SK-N-SH (cell line): ENCODE measurements at regions not wholly inside any gene's neighbourhood (a gene's known extent, or its start where the extent isn't known, plus 50 kb on each side); places are given as distances from the start of the nearest gene placed in this dataset.

Source experiments
- CTCF ChIA-PET: fragments of 300-600, 350-600 bp; formaldehyde crosslinking; extraction: SDS; loops from one replicate; lab custom pipeline; 2021; lab: Yijun Ruan, JAX
- POLR2A ChIA-PET: fragments of 350-600 bp; sonication (Branson Sonifier 250); formaldehyde crosslinking; extraction: SDS; loops from one replicate; lab custom pipeline; 2020; ENCODE audit warnings: antibody characterized with exemption, inconsistent platforms; lab: Yijun Ruan, JAX
- DNase-seq: peaks from one replicate; pipeline ENCODE4 v3.0.0; 2012
- H2AFZ ChIP-seq: fragments of 200-600 bp; sonication (generic); 2 replicates; pipeline ENCODE4 v1.8.1; 2016; ENCODE audit warnings: antibody characterized with exemption, mild to moderate bottlenecking, low read depth
- H3F3A ChIP-seq: fragments of 200-600 bp; sonication (generic); replicated peaks from 2 replicates; pipeline ENCODE3; 2016; ENCODE audit warnings: antibody characterized with exemption, mild to moderate bottlenecking; ENCODE audit not compliant: insufficient read depth
- H3K27ac ChIP-seq, 2 experiments: fragments of 200-500 bp in 1 of 2; fragments of 200-600 bp in 1 of 2; sonication (Bioruptor generic) in 1 of 2; sonication (generic), shearing (Covaris generic) in 1 of 2; 2 replicates each; pipeline versions ENCODE4 v1.5.1 to v1.6.1; 2014 to 2016; ENCODE audit warnings: low read depth in 2 of 2, inconsistent platforms in 1 of 2, low read length in 1 of 2, mild to moderate bottlenecking in 1 of 2, mixed read lengths in 1 of 2
- H3K27me3 ChIP-seq: fragments of 200-600 bp; sonication (generic), shearing (Covaris generic); 2 replicates; pipeline ENCODE4 v1.6.1; 2016; ENCODE audit warnings: mixed run types; ENCODE audit not compliant: insufficient read depth
- H3K36me3 ChIP-seq, 2 experiments: fragments of 200-500 bp in 1 of 2; fragments of 200-600 bp in 1 of 2; sonication (Bioruptor generic) in 1 of 2; sonication (generic) in 1 of 2; replicated peaks in 1 of 2; 2 replicates each; pipeline versions ENCODE3 to v1.5.1; 2014 to 2016; ENCODE audit warnings: low read length in 1 of 2, mild to moderate bottlenecking in 1 of 2; ENCODE audit not compliant: insufficient read depth in 2 of 2, control insufficient read depth in 1 of 2
- H3K4me1 ChIP-seq, 2 experiments: fragments of 200-500 bp in 1 of 2; fragments of 200-600 bp in 1 of 2; sonication (Bioruptor generic) in 1 of 2; sonication (generic), shearing (Covaris generic) in 1 of 2; 2 replicates each; pipeline versions ENCODE4 v1.5.1 to v1.6.1; 2014 to 2016; ENCODE audit warnings: low read depth in 1 of 2, low read length in 1 of 2, mixed run types in 1 of 2; ENCODE audit not compliant: insufficient read depth in 2 of 2, control insufficient read depth in 1 of 2
- H3K4me2 ChIP-seq: fragments of 200-600 bp; sonication (generic), shearing (Covaris generic); 2 replicates; pipeline ENCODE4 v1.6.1; 2017; ENCODE audit warnings: mixed run types
- H3K4me3 ChIP-seq, 2 experiments: fragments of 200-500 bp in 1 of 2; fragments of 200-600 bp in 1 of 2; sonication (Bioruptor generic) in 1 of 2; sonication (generic), shearing (Covaris generic) in 1 of 2; 2 replicates each; pipeline versions ENCODE4 v1.5.1 to v1.8.1; 2014 to 2016; ENCODE audit warnings: low read depth in 2 of 2, inconsistent platforms in 1 of 2, low read length in 1 of 2, mild to moderate bottlenecking in 1 of 2, mixed read lengths in 1 of 2, moderate library complexity in 1 of 2
- H3K79me2 ChIP-seq: fragments of 200-600 bp; sonication (generic); 2 replicates; pipeline ENCODE4 v1.8.1; 2017; ENCODE audit warnings: mild to moderate bottlenecking; ENCODE audit not compliant: insufficient read depth
- H3K9ac ChIP-seq: fragments of 200-600 bp; sonication (generic); 2 replicates; pipeline ENCODE4 v1.6.1; 2017; ENCODE audit warnings: mixed run types
- H3K9me2 ChIP-seq: fragments of 200-600 bp; sonication (generic); 2 replicates; pipeline ENCODE4 v1.6.1; 2017; ENCODE audit warnings: mixed run types
- H3K9me3 ChIP-seq: fragments of 200-600 bp; sonication (generic); 2 replicates; pipeline ENCODE4 v1.6.1; 2017; ENCODE audit warnings: mixed run types, mild to moderate bottlenecking, moderate library complexity
- H4K20me1 ChIP-seq: fragments of 200-600 bp; sonication (generic); 2 replicates; pipeline ENCODE4 v1.6.1; 2017; ENCODE audit warnings: mild to moderate bottlenecking, mixed run types; ENCODE audit not compliant: insufficient read depth
- CHD2 ChIP-seq: fragments of 150-350 bp; IDR thresholded peaks from 2 replicates; pipeline ENCODE4 v1.6.1; 2018; ENCODE audit warnings: low read length; ENCODE audit not compliant: partially characterized antibody
- ELF1 ChIP-seq: IDR thresholded peaks from 2 replicates; pipeline ENCODE4 v1.4.0; 2012
- EZH2phosphoT487 ChIP-seq: fragments of 200-600 bp; sonication (generic); IDR thresholded peaks from 2 replicates; pipeline ENCODE4 v1.6.1; 2017; ENCODE audit warnings: low read depth, mixed run types, mild to moderate bottlenecking, antibody characterized with exemption, moderate library complexity, borderline replicate concordance
- FOSL2 ChIP-seq: IDR thresholded peaks from 2 replicates; pipeline ENCODE4 v1.4.0; 2012; ENCODE audit warnings: low read depth, mild to moderate bottlenecking, moderate library complexity, borderline replicate concordance
- FOXM1 ChIP-seq: IDR thresholded peaks from 2 replicates; pipeline ENCODE4 v1.4.0; 2012; ENCODE audit warnings: low read depth, mild to moderate bottlenecking
- JUND ChIP-seq: IDR thresholded peaks from 2 replicates; pipeline ENCODE4 v1.4.0; 2012
- MEF2A ChIP-seq: IDR thresholded peaks from 2 replicates; pipeline ENCODE4 v1.4.0; 2012; ENCODE audit warnings: low read depth, borderline replicate concordance
- MXI1 ChIP-seq: IDR thresholded peaks from 2 replicates; pipeline ENCODE4 v1.6.1; 2012; ENCODE audit warnings: mild to moderate bottlenecking, low read depth, low read length, improper control_type of control experiment
- NFIC ChIP-seq: IDR thresholded peaks from 2 replicates; pipeline ENCODE4 v1.4.0; 2012; ENCODE audit warnings: borderline replicate concordance
- NRF1 ChIP-seq: IDR thresholded peaks from 2 replicates; pipeline ENCODE4 v1.6.1; 2012; ENCODE audit warnings: low read depth, mild to moderate bottlenecking, low read length
- RAD21 ChIP-seq: IDR thresholded peaks from 2 replicates; pipeline ENCODE4 v1.6.1; 2012; ENCODE audit warnings: mild to moderate bottlenecking, low read length
- RFX5 ChIP-seq: IDR thresholded peaks from 2 replicates; pipeline ENCODE4 v1.6.1; 2012; ENCODE audit warnings: mild to moderate bottlenecking, improper control_type of control experiment, low read length
- RXRA ChIP-seq: IDR thresholded peaks from 2 replicates; pipeline ENCODE4 v1.4.0; 2012; ENCODE audit warnings: low read depth, mild to moderate bottlenecking, borderline replicate concordance
- SIN3A ChIP-seq: IDR thresholded peaks from 2 replicates; pipeline ENCODE4 v1.6.1; 2012; ENCODE audit warnings: low read depth, mild to moderate bottlenecking, low read length, moderate library complexity, borderline replicate concordance
- SMC3 ChIP-seq: IDR thresholded peaks from 2 replicates; pipeline ENCODE4 v1.6.1; 2012; ENCODE audit warnings: low read depth, low read length, improper control_type of control experiment
- TAF1 ChIP-seq: IDR thresholded peaks from 2 replicates; pipeline ENCODE4 v1.6.1; 2012; ENCODE audit warnings: low read depth, mild to moderate bottlenecking, low read length, moderate library complexity, borderline replicate concordance
- TCF12 ChIP-seq: IDR thresholded peaks from 2 replicates; pipeline ENCODE4 v1.4.0; 2012
- WGBS: methylation state at CpG from one replicate; pipeline ENCODE4 v1.1.6; 2017; ENCODE audit warnings: low lambda C conversion rate; 5-methylcytosine and 5-hydroxymethylcytosine counted together
- TF ChIP-seq, protein P1 (sequence below): IDR thresholded peaks from 2 replicates; pipeline ENCODE4 v1.6.1; 2012; ENCODE audit warnings: mild to moderate bottlenecking, low read depth, low read length, moderate library complexity
- TF ChIP-seq, protein P2 (sequence below): IDR thresholded peaks from 2 replicates; pipeline ENCODE4 v1.4.0; 2012; ENCODE audit warnings: low read depth
- TF ChIP-seq, protein P3 (sequence below): fragments of 150-350 bp; IDR thresholded peaks from 2 replicates; pipeline ENCODE4 v1.6.1; 2016; ENCODE audit warnings: mild to moderate bottlenecking, low read depth, low read length
- TF ChIP-seq, protein P4 (sequence below): IDR thresholded peaks from 2 replicates; pipeline ENCODE4 v1.4.0; 2012; ENCODE audit warnings: low read depth, borderline replicate concordance
- TF ChIP-seq, protein P5 (sequence below): IDR thresholded peaks from 2 replicates; pipeline ENCODE4; 2012

DNA sequence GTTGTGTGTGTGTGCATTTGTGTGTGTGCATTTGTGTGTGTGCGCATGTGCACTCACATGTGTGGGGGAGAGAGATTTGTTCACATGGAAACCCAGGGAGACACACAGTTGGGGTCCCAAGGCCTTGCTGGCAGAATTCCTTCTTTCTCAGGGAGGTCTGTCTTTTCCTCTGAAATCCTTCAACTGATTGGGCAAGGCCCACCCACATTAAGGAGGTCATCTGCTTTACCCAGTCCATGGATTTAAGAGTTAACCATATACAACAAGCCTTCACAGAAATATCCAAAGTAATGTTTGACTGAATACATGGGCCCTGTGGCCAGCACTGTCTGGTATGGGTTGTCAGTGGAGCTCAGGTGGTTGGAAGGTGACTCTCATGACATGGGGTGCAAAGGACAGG lies 641.4 kb downstream of the BRD1 start:
- WGBS = 38% methylated on average over 1 of the region's 1 CpG
- DNase-seq = no peak
- no peak overlapping the region for H2AFZ ChIP-seq
- no peak overlapping the region for H3K4me2 ChIP-seq
- no peak overlapping the region for H3K9ac ChIP-seq
- POLR2A ChIA-PET = no interaction called here
- no peaks in the 10 kb centered on the region for H3K36me3 ChIP-seq
- no peak for TF ChIP-seq CHD2
- no peak for TF ChIP-seq EZH2phosphoT487
- TF ChIP-seq RXRA = no peak
- TF ChIP-seq, protein P1, sequence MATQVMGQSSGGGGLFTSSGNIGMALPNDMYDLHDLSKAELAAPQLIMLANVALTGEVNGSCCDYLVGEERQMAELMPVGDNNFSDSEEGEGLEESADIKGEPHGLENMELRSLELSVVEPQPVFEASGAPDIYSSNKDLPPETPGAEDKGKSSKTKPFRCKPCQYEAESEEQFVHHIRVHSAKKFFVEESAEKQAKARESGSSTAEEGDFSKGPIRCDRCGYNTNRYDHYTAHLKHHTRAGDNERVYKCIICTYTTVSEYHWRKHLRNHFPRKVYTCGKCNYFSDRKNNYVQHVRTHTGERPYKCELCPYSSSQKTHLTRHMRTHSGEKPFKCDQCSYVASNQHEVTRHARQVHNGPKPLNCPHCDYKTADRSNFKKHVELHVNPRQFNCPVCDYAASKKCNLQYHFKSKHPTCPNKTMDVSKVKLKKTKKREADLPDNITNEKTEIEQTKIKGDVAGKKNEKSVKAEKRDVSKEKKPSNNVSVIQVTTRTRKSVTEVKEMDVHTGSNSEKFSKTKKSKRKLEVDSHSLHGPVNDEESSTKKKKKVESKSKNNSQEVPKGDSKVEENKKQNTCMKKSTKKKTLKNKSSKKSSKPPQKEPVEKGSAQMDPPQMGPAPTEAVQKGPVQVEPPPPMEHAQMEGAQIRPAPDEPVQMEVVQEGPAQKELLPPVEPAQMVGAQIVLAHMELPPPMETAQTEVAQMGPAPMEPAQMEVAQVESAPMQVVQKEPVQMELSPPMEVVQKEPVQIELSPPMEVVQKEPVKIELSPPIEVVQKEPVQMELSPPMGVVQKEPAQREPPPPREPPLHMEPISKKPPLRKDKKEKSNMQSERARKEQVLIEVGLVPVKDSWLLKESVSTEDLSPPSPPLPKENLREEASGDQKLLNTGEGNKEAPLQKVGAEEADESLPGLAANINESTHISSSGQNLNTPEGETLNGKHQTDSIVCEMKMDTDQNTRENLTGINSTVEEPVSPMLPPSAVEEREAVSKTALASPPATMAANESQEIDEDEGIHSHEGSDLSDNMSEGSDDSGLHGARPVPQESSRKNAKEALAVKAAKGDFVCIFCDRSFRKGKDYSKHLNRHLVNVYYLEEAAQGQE = no peak
- no peak for TF ChIP-seq ELF1
- TF ChIP-seq, protein P2, sequence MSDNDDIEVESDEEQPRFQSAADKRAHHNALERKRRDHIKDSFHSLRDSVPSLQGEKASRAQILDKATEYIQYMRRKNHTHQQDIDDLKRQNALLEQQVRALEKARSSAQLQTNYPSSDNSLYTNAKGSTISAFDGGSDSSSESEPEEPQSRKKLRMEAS = no peak
- no peak for TF ChIP-seq FOXM1
- TF ChIP-seq RAD21 = no peak
- TF ChIP-seq SIN3A = no peak
- H3K4me3 ChIP-seq = no peak overlapping the region
- no peaks in the 10 kb centered on the region for H3F3A ChIP-seq
- no peak overlapping the region for H3K27ac ChIP-seq
- H4K20me1 ChIP-seq = no peaks in the 10 kb centered on the region
- no peaks in the 10 kb centered on the region for H3K9me2 ChIP-seq
- H3K79me2 ChIP-seq = no peaks in the 10 kb centered on the region
- CTCF ChIA-PET = interaction anchor here (1.0 kb wide), 1 partner anchor 41 kb away, joined by 3 read pairs; no protein-coding TSS in a partner anchor
- peaks cover 0 to 4% of the 10 kb centered on the region in 2 experiments; a peak in 1 of 4 replicates for H3K4me1 ChIP-seq
- H3K9me3 ChIP-seq = no peaks in the 10 kb centered on the region
- H3K27me3 ChIP-seq = no peaks in the 10 kb centered on the region; the same call in 1 of the 2 replicates

DNA sequence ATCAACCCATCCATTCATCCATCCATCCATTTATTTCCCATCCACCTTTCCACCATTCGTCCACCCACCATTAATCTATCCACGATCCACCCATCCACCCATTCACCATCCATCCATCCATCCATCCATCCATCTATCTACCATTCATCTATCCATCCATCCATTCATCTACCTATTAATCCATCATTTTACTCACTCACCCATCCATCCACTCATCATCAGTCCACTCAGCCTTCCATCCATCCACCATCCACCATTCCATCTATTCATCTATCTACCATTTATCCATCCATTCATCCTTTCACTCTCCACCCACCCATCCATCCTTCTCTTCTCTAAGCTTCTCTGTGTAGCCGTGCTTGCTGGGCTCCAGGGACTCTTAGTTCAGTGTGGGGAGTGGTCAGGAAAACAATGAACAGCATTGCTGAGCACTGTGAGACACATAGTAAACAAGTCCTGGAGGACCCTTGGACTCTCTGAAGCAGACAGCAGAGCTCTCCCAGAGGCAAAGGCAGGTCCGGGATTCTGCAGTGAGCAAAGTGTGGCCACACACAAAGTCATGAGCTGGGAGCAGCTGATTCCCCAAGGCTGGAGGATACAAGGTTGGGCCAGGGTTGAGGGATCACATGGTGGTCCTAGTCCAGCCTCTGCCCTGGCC lies 642.2 kb downstream of the BRD1 start:
- DNase-seq = no peak
- H3K4me2 ChIP-seq = no peak overlapping the region
- no peak overlapping the region for H2AFZ ChIP-seq
- no peaks in the 10 kb centered on the region for H3K79me2 ChIP-seq
- H3K9me2 ChIP-seq = no peaks in the 10 kb centered on the region
- H4K20me1 ChIP-seq = no peaks in the 10 kb centered on the region
- H3K27me3 ChIP-seq = no peaks in the 10 kb centered on the region; the same call in 1 of the 2 replicates
- POLR2A ChIA-PET = no interaction called here
- 10% methylated on average over 3 of the region's 4 CpGs for WGBS
- peaks cover 0 to 4% of the 10 kb centered on the region in 2 experiments; a peak in 1 of 4 replicates for H3K4me1 ChIP-seq
- no peak overlapping the region for H3K9ac ChIP-seq
- H3K36me3 ChIP-seq = no peaks in the 10 kb centered on the region
- CTCF ChIA-PET = no interaction called here
- H3K4me3 ChIP-seq = no peak overlapping the region
- no peak overlapping the region for H3K27ac ChIP-seq
- H3F3A ChIP-seq = no peaks in the 10 kb centered on the region
- TF ChIP-seq TAF1 (no peak), NFIC (no peak), NRF1 (no peak), JUND (no peak), FOSL2 (no peak), FOXM1 (no peak), CHD2 (no peak), MEF2A (no peak), EZH2phosphoT487 (no peak), MXI1 (no peak), SMC3 (no peak), TCF12 (no peak), RFX5 (no peak), ELF1 (no peak), SIN3A (no peak)
- TF ChIP-seq, protein P3, sequence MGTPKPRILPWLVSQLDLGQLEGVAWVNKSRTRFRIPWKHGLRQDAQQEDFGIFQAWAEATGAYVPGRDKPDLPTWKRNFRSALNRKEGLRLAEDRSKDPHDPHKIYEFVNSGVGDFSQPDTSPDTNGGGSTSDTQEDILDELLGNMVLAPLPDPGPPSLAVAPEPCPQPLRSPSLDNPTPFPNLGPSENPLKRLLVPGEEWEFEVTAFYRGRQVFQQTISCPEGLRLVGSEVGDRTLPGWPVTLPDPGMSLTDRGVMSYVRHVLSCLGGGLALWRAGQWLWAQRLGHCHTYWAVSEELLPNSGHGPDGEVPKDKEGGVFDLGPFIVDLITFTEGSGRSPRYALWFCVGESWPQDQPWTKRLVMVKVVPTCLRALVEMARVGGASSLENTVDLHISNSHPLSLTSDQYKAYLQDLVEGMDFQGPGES = no peak
- TF ChIP-seq, protein P4, sequence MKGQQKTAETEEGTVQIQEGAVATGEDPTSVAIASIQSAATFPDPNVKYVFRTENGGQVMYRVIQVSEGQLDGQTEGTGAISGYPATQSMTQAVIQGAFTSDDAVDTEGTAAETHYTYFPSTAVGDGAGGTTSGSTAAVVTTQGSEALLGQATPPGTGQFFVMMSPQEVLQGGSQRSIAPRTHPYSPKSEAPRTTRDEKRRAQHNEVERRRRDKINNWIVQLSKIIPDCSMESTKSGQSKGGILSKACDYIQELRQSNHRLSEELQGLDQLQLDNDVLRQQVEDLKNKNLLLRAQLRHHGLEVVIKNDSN = no peak
- TF ChIP-seq, protein P5, sequence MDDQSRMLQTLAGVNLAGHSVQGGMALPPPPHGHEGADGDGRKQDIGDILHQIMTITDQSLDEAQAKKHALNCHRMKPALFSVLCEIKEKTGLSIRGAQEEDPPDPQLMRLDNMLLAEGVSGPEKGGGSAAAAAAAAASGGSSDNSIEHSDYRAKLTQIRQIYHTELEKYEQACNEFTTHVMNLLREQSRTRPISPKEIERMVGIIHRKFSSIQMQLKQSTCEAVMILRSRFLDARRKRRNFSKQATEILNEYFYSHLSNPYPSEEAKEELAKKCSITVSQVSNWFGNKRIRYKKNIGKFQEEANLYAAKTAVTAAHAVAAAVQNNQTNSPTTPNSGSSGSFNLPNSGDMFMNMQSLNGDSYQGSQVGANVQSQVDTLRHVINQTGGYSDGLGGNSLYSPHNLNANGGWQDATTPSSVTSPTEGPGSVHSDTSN = no peak
- TF ChIP-seq, all 33 proteins: peak for 0
- H3K9me3 ChIP-seq = no peaks in the 10 kb centered on the region
